ENCODE measurements at regions not wholly inside any gene's neighbourhood (a gene's known extent, or its start where the extent isn't known, plus 50 kb on each side); places are given as distances from the start of the nearest gene placed in this dataset.

- TF ChIP-seq CTCF (IDR thresholded peaks at IDR 0.05; ENCODE audit: low read depth, low read length): no peak
- no peak for TF ChIP-seq POLR2A (IDR thresholded peaks at IDR 0.05; ENCODE audit: extremely low read depth, insufficient read length)
These were observed 140.2 kb upstream of the RUNX1 start for GRCh38 chr21:35189077-35189863.
